ENCODE measurements at regions not wholly inside any gene's neighbourhood (a gene's known extent, or its start where the extent isn't known, plus 50 kb on each side); places are given as distances from the start of the nearest gene placed in this dataset.

GRCh38 chr2:217222309-217222910 lies 362.5 kb upstream of the TNP1 start:
- Histone ChIP-seq H3K4me3 (ENCODE audit: low read length) (no peak overlapping the region), H3K27me3 (replicated peaks; ENCODE audit: control insufficient read depth, insufficient read depth, low read length) (no peaks in the 10 kb centered on the region), H3K4me1 (ENCODE audit: control insufficient read depth, insufficient read depth, low read length) (peaks cover 55% of the 10 kb centered on the region), H3K36me3 (ENCODE audit: control insufficient read depth, insufficient read depth, low read length, severe bottlenecking) (no peaks in the 10 kb centered on the region), H3K9me3 (ENCODE audit: control insufficient read depth, low read length) (no peaks in the 10 kb centered on the region), H3K9ac (ENCODE audit: low read length) (no peak overlapping the region)
- no peak for DNase-seq (ENCODE audit: low read depth)

GRCh38 chr2:217220228-217221013 lies 360.6 kb upstream of the TNP1 start:
- Histone ChIP-seq H3K36me3 (ENCODE audit: control insufficient read depth, insufficient read depth, low read length, severe bottlenecking) (no peaks in the 10 kb centered on the region), H3K9ac (ENCODE audit: low read length) (no peak overlapping the region), H3K27me3 (replicated peaks; ENCODE audit: control insufficient read depth, insufficient read depth, low read length) (no peaks in the 10 kb centered on the region), H3K4me1 (ENCODE audit: control insufficient read depth, insufficient read depth, low read length) (peaks cover 56% of the 10 kb centered on the region), H3K4me3 (ENCODE audit: low read length) (no peak overlapping the region), H3K9me3 (ENCODE audit: control insufficient read depth, low read length) (no peaks in the 10 kb centered on the region)
- peak; percentile 48 for DNase-seq (ENCODE audit: low read depth)

DNA sequence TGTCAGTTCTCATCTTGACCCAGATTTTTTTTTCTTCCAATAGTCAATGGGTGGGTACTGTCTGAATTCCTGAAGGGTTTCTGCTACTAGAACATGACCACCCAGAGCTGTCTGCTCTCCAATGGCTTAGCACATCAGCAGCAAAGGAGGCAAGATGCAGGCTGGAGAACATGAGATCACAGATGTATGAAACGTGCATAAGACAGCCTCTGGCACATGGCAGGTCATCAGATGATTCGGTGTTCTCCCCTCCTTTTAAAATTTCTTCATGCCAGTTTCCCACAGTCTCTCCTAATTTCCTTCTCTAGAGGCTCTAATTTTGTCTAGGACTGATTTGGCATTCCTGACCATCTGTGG lies 359.3 kb upstream of the TNP1 start:
- no peak for DNase-seq (ENCODE audit: low read depth)
- Histone ChIP-seq H3K4me1 (ENCODE audit: control insufficient read depth, insufficient read depth, low read length) (peaks cover 56% of the 10 kb centered on the region), H3K27me3 (replicated peaks; ENCODE audit: control insufficient read depth, insufficient read depth, low read length) (no peaks in the 10 kb centered on the region), H3K9me3 (ENCODE audit: control insufficient read depth, low read length) (no peaks in the 10 kb centered on the region), H3K36me3 (ENCODE audit: control insufficient read depth, insufficient read depth, low read length, severe bottlenecking) (no peaks in the 10 kb centered on the region), H3K9ac (ENCODE audit: low read length) (no peak overlapping the region), H3K4me3 (ENCODE audit: low read length) (no peak overlapping the region)

- peak; percentile 42 for DNase-seq (ENCODE audit: low read depth)
- Histone ChIP-seq H3K4me3 (ENCODE audit: low read length) (no peak overlapping the region), H3K4me1 (ENCODE audit: control insufficient read depth, insufficient read depth, low read length) (peaks cover 51% of the 10 kb centered on the region), H3K27me3 (replicated peaks; ENCODE audit: control insufficient read depth, insufficient read depth, low read length) (no peaks in the 10 kb centered on the region), H3K36me3 (ENCODE audit: control insufficient read depth, insufficient read depth, low read length, severe bottlenecking) (no peaks in the 10 kb centered on the region), H3K9ac (ENCODE audit: low read length) (no peak overlapping the region), H3K9me3 (ENCODE audit: control insufficient read depth, low read length) (no peaks in the 10 kb centered on the region)
Measured at GRCh38 chr2:217218269-217219163, 358.7 kb upstream of the TNP1 start.

DNA sequence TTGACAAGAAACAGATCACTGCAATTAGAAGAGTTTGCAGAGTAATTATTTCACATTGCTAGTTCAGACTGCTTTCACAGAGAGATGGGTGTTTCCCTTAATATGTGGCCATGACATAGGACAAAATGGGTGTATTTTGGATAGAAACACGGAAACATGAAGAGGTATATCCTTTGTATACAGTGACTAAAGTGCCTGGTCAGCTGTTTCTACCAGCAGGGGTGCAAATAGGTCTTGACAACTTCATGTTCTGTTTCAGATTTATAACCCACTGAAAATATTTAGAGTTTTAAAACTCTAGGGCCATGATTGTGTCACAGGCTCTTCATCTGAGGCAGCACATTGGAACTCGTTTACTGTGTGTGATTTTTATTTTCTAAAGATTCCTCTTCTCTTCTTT lies 357.1 kb upstream of the TNP1 start:
- peaks cover 39% of the 10 kb centered on the region for H3K4me1 ChIP-seq (ENCODE audit: control insufficient read depth, insufficient read depth, low read length)
- H3K9ac ChIP-seq (ENCODE audit: low read length) = no peak overlapping the region
- no peaks in the 10 kb centered on the region for H3K27me3 ChIP-seq (replicated peaks; ENCODE audit: control insufficient read depth, insufficient read depth, low read length)
- H3K4me3 ChIP-seq (ENCODE audit: low read length) = no peak overlapping the region
- H3K9me3 ChIP-seq (ENCODE audit: control insufficient read depth, low read length) = no peaks in the 10 kb centered on the region
- no peak for DNase-seq (ENCODE audit: low read depth)
- no peaks in the 10 kb centered on the region for H3K36me3 ChIP-seq (ENCODE audit: control insufficient read depth, insufficient read depth, low read length, severe bottlenecking)

DNA sequence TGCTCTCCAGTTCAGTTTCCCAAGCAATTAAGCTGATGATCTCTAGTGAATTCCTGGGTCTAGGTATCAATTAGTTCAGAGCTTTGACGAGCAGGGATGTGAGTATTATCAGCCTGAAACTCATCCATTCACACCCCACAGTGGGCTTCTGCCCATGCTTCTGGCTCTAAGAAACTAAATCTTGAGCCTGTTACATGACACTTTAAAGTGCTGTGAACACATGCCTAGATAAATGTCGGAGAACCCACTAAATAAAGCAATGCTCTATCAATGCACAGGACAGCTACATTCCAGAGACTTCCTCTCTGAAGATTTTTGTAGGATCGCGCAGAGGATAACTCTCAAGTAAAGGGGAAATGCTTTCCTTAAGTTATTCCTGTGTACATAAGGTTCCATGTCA lies 356.5 kb upstream of the TNP1 start:
- H3K36me3 ChIP-seq (ENCODE audit: control insufficient read depth, insufficient read depth, low read length, severe bottlenecking) = no peaks in the 10 kb centered on the region
- H3K4me3 ChIP-seq (ENCODE audit: low read length) = no peak overlapping the region
- H3K9me3 ChIP-seq (ENCODE audit: control insufficient read depth, low read length) = no peaks in the 10 kb centered on the region
- peaks cover 39% of the 10 kb centered on the region for H3K4me1 ChIP-seq (ENCODE audit: control insufficient read depth, insufficient read depth, low read length)
- no peaks in the 10 kb centered on the region for H3K27me3 ChIP-seq (replicated peaks; ENCODE audit: control insufficient read depth, insufficient read depth, low read length)
- no peak overlapping the region for H3K9ac ChIP-seq (ENCODE audit: low read length)
- no peak for DNase-seq (ENCODE audit: low read depth)

- no peak for DNase-seq (ENCODE audit: low read depth)
- no peaks in the 10 kb centered on the region for H3K27me3 ChIP-seq (replicated peaks; ENCODE audit: control insufficient read depth, insufficient read depth, low read length)
- no peaks in the 10 kb centered on the region for H3K36me3 ChIP-seq (ENCODE audit: control insufficient read depth, insufficient read depth, low read length, severe bottlenecking)
- no peak overlapping the region for H3K4me3 ChIP-seq (ENCODE audit: low read length)
- peaks cover 35% of the 10 kb centered on the region for H3K4me1 ChIP-seq (ENCODE audit: control insufficient read depth, insufficient read depth, low read length)
- H3K9ac ChIP-seq (ENCODE audit: low read length) = no peak overlapping the region
- H3K9me3 ChIP-seq (ENCODE audit: control insufficient read depth, low read length) = no peaks in the 10 kb centered on the region
Measured at GRCh38 chr2:217215877-217216276, 356.0 kb upstream of the TNP1 start.

- Histone ChIP-seq H3K4me1 (ENCODE audit: control insufficient read depth, insufficient read depth, low read length) (no peaks in the 10 kb centered on the region), H3K36me3 (ENCODE audit: control insufficient read depth, insufficient read depth, low read length, severe bottlenecking) (no peaks in the 10 kb centered on the region), H3K4me3 (ENCODE audit: low read length) (no peak overlapping the region), H3K9me3 (ENCODE audit: control insufficient read depth, low read length) (peaks cover 7% of the 10 kb centered on the region), H3K9ac (ENCODE audit: low read length) (no peak overlapping the region), H3K27me3 (replicated peaks; ENCODE audit: control insufficient read depth, insufficient read depth, low read length) (no peaks in the 10 kb centered on the region)
- no peak for DNase-seq (ENCODE audit: low read depth)
Measured at GRCh38 chr2:217208867-217209266, 349.0 kb upstream of the TNP1 start.

- H3K9ac ChIP-seq (ENCODE audit: low read length) = no peak overlapping the region
- DNase-seq (ENCODE audit: low read depth) = no peak
- peaks cover 12% of the 10 kb centered on the region for H3K9me3 ChIP-seq (ENCODE audit: control insufficient read depth, low read length)
- peaks cover 5% of the 10 kb centered on the region for H3K4me1 ChIP-seq (ENCODE audit: control insufficient read depth, insufficient read depth, low read length)
- no peaks in the 10 kb centered on the region for H3K27me3 ChIP-seq (replicated peaks; ENCODE audit: control insufficient read depth, insufficient read depth, low read length)
- no peak overlapping the region for H3K4me3 ChIP-seq (ENCODE audit: low read length)
- H3K36me3 ChIP-seq (ENCODE audit: control insufficient read depth, insufficient read depth, low read length, severe bottlenecking) = no peaks in the 10 kb centered on the region
Measured at GRCh38 chr2:217207699-217208010, 347.8 kb upstream of the TNP1 start.

- no peak overlapping the region for H3K9ac ChIP-seq (ENCODE audit: low read length)
- DNase-seq (ENCODE audit: low read depth) = no peak
Measured at GRCh38 chr2:217206907-217207698, 347.2 kb upstream of the TNP1 start.

More at GRCh38 chr2:217206907-217207698, 347.2 kb upstream of the TNP1 start:
- Histone ChIP-seq H3K27me3 (replicated peaks; ENCODE audit: control insufficient read depth, insufficient read depth, low read length) (no peaks in the 10 kb centered on the region), H3K4me1 (ENCODE audit: control insufficient read depth, insufficient read depth, low read length) (peaks cover 5% of the 10 kb centered on the region), H3K4me3 (ENCODE audit: low read length) (no peak overlapping the region), H3K36me3 (ENCODE audit: control insufficient read depth, insufficient read depth, low read length, severe bottlenecking) (no peaks in the 10 kb centered on the region), H3K9me3 (ENCODE audit: control insufficient read depth, low read length) (peaks cover 12% of the 10 kb centered on the region)

Measured in adipocyte (in vitro differentiated cells).